Medulla oblongata (tissue), 1 donor: ENCODE measurements at regions not wholly inside any gene's neighbourhood (a gene's known extent, or its start where the extent isn't known, plus 50 kb on each side); places are given as distances from the start of the nearest gene placed in this dataset.
"Not testable (repeated sequence)": the region's sequence is repeated elsewhere in the genome, so short reads cannot be mapped to it uniquely, and the experiment has no call there.

Experiments
- DNase-seq: peaks from one replicate; pipeline ENCODE4 v3.0.0-alpha.2; 2015; ENCODE audit errors: extremely low spot score

DNA sequence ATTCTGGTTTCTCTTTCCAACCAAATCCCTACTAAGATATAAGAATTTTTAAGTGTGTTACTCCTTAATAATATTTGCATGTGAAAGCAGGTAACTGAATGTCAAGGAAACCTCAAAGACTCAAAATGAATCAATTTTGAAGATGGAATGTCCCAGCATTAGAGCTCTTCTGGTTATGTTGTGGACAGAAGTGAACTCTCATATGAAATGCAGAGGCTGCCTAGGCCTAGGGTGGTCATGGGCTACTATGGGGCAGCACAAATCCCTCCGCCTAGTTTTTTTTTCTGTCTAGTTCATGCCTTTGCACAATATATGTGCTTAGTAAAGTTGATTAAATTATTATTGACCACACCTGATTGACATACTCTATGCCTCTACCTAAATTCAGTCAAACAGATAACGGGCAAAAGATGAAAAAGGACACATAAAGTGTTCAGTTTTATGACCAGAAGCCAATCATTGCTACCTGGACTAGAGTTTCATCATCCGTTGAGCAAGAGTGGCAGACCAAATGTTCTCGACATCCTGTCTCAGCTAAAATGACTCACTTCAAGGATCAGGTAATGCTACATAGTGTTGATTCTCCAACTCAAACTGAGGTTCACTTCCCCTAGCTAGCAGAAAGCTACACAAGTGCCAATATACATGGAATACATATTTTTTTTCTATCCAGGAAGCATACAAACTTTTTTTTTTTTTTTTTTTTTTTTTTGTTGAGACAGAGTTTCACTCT is 1211.4 kb downstream of the VRK1 start:
- no peak for DNase-seq

DNA sequence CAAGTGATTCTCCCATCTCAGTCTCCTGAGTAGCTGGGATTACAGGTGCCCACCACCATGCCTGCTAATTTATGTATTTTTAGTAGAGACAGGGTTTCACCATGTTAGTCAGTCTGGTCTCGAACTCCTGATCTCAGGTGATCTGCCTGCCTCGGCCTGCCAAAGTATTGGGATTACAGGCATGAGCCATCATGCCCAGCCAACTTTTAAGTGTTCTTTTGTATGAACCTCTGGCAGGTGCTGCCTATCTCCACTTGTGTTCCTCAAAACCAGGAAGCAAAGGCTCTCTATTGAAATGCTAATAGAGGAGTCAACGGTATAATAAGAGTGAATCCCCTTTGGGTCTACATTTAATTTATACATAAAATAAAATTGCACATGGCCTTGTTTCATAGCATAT is 1212.0 kb downstream of the VRK1 start:
- not testable (repeated sequence) for DNase-seq

DNA sequence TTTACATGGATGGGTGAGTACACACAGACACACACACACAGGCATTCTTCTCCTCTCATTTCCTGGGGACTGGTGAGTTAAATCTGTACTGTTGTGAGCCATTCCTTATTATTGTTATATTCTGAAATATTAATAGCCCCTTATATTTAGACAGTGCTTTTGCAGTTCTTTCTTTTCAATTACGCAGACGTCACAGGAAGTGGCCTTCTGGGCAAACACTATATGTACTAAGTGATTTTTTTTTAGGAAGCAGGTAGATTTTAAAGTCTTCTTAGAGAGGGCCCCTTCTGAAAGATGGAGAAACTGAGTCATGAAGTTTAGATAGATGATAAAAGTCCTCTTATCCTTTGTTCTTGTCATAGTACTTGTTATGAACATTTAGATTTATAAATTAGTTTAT is 1213.6 kb downstream of the VRK1 start:
- no peak for DNase-seq

DNA sequence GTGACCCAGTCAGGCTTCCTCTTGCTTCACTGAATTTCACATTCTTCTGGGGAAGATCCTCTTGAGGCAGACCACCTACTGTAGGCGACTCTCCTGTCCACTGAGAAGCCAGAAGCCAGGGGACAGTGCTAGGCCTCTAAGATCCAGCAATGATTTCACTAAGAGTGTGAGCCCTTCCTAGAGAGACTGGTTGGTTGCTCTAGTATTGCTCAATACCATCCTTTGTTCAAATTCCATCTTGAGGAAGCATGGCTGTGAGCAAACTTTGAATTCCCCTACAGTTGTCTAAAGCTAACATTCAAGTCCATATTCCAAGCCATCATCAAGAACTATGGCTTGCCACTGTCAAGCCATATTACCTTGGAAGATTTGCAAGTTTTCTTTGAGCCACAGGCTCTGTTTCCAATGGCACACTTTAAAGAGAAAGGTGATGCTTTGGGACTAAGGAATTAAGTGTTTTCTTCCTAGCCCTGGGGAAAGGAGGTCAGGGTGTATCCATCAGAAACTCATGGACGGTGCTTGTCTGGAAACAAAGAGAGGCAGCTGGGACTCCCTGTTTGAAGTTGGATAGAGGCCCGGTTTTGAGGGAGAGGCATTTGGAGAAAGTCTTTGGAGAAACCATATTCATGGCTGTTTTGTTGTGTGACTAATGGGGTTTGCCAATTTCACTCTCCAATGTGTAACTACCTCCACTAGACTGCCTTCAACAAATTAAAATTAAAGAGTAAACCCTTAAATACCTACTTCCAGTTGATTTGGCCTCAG is 1217.9 kb downstream of the VRK1 start:
- DNase-seq, result no peak

DNA sequence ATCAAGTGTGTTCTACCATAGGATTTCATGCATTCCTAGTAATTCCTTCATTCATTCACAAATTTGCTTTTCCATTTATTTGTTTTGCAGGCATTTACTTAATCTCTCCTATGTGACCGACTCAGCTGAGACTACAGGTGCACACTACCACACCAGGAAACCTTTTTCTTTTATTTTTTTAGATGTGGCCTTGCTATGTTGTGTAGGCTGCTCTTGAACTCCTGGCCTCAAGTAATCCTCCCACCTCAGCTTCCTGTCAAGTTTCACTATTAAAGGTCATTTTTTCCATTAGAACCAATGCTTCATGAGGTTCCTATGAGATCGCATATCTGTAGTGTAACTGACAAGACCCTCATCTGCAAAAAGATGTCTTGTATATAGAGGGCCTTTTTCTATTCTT is 1218.7 kb downstream of the VRK1 start:
- DNase-seq, result no peak

DNA sequence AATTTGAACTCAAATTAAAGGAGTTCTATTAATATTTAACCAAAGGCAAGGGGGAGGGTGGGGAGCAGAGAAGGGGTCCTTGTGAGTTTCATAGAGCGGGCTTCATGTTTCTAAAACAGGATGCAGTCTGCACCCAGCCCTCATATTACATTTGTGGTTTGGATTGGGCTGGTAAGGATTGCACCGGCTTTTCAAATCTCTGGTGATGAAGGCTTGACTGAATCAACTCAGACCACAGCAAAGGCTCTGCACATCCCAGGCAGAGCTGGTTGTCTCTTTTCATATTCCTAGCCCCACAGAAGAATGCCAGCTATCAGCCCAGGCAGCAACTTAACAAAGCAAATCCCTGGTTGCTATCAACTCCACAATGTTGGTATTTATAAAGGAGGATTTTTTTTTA is 1221.4 kb downstream of the VRK1 start:
- DNase-seq, result no peak

DNA sequence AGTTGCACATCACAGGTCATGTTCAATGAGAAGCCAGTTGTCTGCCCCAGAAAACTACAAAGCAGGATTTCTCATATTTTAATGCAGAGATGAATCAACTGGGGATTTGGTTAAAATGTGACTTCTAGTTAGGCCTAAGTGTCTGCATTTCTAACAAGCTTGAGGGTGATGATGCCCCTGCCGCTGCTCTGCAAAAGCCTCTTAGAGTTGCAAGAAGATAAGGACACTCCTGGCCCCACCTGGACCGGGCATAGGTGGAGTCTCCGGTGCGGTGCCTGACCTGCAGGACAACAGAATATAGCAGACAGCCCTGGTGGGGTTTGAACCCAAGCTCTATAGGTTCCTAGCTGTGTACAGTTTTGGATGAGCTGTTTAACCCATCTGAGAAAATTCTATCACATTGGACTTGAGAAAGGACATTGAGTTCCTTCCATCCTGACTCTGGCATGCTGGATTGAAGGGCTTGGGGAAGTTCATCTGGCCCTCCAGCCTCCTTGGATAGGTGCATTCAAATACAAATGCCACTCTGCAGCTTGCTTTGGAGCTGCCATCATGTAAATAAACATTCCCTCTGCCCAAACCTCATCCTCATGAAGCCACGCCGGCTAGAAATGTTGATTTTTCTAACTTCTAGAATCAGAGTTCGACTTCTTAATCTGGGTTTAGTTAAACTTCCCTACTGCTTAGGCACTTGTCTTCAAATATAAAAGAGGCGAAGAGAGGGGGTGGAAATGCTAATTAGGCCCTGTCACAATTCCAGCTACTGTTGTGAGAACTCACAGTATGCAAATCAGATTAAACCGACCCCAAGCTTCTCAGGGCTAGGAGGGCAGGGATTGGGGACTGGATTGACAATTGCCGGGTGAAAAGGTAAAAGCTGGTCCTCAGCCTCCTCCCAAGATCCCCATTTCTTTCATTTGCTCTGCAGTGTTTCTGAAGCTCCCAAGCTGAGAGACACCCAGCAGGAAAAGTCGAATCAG is 1225.6 kb downstream of the VRK1 start:
- no peak for DNase-seq

DNA sequence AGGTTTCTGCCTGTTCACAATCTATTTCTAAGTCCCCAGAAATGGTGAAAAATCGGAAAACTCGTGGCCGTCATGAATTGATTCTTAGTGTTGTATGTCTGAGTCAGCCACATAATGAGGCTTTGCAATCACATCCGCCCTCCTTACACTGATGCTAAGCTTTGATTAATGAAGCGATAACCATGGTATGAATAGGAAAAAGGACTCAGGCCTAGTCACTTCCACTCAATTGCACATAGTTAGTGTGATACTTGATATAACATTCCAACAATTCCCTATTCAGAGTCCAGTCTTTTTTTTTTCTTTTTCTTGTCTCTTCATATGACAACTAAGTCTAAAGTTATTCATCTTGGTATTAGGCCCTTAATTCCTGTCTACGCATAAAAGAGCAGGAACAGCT is 1231.0 kb downstream of the VRK1 start:
- DNase-seq, result no peak

DNA sequence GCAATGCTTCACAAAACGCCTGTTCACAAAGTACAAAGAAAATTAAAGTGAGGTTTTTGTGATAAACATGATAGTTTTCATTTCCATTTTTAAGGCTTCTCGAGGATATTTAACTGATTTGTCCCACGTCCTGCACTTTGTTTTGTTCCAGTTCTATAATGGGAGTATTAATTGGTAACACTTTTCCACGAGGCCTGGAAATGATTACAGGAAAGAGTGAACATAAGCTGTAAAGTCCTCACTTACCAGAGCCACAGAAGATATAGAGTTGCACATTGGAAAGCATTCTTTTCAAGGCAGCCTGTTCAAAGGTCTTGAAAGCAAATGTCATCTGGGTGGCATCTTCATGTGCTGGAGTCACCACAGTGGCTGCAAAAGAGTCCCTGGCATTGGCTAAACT is 1236.6 kb downstream of the BCL11B start:
- no peak for DNase-seq

DNA sequence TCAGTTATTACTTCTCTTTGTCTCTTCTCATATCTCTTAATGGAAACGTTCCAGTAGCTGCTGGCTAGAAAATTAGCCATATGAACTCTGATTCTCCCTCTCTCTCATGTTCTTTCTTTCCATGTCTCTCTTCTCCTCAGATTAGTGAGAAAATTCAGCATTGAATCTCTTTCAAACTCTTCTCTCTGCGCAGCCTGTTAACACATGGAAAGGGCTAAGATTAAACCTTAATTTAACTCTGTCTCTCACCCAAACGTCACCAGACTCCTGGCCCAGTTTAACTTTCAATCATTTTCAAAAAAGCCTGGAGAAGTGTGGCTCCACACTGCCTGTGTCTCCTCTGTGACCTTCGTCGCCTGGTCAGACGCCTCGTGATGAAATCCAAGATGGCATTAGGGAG is 1234.2 kb downstream of the BCL11B start:
- DNase-seq, result no peak

DNA sequence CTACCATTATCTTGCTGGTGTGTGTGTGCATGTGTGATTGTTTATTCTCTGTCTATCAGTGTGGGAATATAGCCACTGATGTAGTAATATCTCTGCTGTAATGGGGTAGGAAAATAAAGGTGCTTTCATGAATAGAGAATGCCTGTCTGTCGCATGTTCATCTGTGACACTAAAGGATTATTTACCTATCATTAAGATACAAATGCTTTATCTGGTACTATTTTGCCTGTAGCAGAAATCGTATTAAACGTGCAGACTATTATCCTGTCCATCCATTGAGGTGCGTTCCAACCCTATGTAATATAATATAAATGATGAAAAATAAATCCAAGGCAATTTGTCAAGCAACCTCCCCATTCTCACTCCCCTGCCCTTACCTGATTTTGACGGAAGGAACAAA is 1215.1 kb downstream of the BCL11B start:
- DNase-seq, result no peak

DNA sequence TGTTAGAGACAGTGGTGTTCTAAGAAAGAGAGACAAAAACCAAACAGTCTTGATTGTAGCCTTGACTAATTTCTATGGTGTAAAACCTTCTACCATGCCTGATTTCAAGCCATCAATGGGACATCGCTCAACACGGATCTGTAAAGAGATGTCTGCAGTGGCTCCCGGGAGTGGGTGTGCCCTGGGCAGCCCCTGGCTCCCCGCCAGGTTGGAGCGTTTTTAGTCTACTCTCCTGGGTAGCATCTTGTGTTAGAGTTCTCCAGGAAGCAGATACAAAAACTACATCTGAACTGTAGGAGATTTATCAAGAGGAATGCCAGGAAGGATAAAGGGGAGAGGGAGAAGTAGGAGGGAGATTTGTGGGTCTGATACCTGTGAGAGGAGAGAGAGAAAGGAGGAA is 1212.9 kb downstream of the BCL11B start:
- no peak for DNase-seq

DNA sequence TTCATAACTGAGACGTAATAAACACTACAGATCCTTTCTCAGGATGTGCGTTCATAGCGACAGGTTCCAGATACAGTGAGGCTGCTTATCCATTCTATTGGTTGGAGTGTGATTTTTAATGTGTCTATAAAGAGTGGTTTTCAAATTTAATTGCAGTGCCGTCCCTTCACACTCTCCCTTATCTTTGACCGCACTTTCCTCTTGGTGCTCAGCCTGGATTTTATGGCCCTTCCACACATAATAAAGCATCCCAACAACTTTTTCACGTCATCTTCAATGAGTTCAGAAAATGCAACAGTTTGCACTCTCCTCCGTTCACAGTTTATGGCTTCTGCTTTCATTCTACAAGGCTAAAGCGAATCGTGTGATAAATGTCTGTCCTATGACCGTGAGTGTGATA is 1209.9 kb downstream of the BCL11B start:
- no peak for DNase-seq

DNA sequence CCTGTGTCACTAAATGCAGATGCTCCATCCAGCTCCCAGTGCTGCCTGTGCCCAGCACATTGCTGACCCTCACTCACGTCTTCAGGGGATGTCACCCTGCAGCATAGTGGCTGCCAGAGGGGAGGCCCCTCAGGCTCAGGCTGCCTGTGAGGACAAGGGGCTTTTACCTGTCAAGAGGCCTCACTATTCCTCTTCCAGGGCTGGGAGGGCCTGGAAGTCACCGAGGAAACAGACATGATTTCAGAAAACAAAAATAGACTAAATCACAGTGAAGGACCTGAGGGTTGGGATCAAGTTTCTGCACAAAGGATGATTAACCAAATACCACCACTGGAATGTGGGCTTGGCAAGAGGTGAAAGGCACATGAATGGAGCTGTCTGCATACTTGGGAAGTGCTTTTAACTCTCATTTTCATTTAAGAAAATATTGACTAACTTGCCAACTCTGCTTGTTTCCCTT is 1202.3 kb downstream of the BCL11B start:
- no peak for DNase-seq

DNA sequence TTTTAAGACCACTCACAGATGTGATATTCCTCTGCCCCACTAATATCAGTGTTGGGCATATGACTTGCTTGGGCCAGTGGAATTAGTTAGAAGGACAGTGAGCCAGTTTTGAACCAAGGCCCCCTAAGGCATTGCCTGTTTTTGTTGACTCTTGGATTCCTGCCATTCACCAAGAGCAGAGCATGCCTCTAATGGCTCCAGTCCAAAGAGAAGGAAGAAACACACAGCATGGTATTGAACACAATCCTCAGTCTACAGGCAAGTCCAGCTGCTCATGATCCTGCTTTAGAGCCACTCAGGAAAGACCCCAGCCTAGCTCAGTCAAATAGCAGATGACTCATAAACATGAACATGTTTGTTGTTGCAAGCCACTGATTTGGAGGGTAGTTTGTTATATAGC is 1201.5 kb downstream of the BCL11B start:
- DNase-seq, result no peak

DNA sequence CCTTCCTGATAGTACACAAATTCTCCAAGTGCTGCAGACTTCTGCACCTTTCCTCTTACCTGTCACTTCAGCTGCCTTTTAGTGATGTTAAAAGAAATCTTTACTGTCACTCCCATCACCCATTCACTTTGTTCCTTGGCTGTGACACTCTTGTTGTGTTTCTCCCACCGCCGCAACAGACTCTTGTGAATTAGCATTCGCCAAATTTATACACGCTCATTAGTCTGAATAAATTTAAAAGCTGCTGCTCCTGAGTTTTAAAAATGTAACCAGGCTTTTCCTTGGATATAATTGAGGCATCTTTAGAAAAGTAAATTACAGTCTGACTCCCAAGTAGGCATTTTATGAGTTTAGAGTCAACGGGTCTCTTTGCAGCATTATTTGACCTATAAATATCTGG is 1197.9 kb downstream of the BCL11B start:
- DNase-seq, result no peak

DNA sequence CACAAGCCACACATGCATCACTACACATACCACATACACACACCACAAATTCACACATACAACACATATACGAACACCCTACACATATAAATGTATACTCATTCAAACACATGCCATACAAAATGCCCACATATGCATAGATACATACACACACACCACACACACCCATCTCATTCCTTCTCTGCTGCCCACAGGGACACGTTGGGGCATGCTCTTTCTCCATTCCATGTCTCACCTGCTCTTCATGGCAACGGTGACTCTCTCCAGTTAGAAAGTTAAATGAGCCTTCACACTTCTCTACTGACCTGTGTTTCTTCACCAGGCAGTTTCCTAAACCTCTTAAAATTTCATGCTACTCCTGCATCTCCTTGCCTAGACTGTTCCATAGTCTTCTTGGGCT is 1194.8 kb downstream of the BCL11B start:
- no peak for DNase-seq

DNA sequence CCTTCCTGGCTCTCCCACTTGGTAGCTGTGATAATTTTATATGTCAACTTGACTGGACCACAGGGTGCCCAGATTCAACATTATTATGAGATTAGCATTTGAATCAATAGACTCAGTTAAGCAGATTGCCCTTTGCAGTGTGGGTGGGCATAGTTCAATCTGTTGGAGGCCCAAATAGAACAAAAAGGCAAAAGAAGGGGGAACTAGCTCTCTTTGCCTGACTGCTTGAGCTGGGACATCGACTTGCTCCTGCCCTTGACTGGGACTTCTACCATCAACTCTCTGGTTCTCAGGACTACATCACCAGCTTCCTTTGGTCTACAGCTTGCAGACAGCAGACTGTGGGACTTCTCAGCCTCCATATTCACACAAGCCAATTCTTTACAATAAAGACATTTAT is 1189.2 kb downstream of the BCL11B start:
- no peak for DNase-seq

DNA sequence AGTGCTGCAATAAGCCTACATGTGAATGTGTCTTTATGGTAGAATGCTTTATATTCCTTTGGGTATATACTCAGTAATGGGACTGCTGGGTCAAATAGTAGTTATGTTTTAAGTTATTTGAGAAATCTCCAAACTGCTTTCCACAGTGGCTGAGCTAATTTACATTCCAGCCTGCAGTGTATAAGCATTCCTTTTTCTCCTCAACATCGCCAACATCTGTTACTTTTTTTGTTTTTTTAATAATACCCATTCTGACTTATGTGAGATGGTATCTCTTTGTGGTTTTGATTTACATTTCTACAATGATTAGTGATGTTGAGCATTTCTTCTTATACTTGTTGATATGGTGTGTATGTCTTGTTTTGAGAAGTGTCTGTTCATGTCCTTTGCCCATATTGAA is 1186.2 kb downstream of the BCL11B start:
- no peak for DNase-seq

DNA sequence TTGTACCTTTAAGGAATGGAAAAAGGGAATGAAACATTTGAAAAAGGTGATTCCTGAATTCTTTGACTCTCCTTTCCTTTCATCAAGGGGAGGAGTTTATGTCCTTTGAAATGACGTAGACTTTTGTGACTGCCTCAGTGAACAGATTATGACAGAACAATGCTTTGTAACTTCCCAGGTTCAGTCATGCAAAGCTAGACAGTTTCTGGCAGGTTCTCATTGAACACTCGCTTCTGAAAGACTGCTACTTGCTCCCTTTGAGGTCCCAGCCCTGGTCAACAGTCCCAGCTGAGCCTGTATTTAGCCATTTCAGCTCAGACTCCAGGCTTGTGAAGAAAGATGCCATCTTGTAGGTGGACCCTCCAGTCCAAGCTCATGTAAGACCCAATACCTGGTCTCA is 1178.9 kb downstream of the BCL11B start:
- no peak for DNase-seq

DNA sequence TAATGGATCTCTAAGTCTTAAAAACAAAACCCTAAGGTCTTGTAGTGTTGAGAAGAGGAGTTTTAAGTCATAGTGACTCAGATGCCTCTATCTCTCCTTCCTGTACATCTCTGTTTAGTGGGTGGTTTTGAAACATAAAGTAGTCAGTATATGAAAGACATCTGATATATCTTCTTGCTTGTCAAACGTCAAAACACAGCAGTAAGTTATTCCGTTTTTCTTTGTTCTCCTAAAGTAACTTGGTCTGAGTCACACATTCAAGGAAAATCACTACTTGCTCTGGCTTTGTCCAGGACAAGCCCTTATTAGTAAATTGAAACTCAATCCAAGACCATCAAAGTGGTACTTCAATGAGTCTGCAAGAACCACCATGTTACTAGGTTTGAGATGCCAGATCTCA is 1172.5 kb downstream of the BCL11B start:
- DNase-seq, result no peak

DNA sequence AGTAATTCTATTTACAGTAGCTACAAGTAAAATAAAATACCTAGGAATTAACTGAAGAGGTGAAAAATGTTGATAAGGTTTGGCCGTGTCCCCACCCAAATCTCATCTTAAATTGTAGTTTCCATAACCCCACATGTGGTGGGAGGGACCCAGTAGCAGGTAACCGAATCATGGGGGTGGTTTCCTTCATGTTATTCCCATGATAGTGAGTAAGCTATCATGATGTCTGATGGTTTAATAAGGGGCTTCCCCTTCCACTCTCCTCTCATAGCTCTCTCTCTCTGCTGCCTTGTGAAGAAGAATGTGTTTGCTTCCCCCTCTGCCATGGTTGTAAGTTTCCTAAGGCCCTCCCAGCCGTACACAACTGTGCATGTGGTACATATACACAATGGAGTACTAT is 1170.7 kb downstream of the BCL11B start:
- no peak for DNase-seq
